HFF-Myc (cell line): ENCODE measurements at regions not wholly inside any gene's neighbourhood (a gene's known extent, or its start where the extent isn't known, plus 50 kb on each side); places are given as distances from the start of the nearest gene placed in this dataset.
A peak's percentile ranks its signal among the peaks of the same experiment; 100 is the strongest.

ENCODE experiments used
- DNase-seq: peaks from one replicate; pipeline ENCODE4 v3.0.0-alpha.2; 2011; ENCODE audit warnings: low read depth; ENCODE audit errors: extremely low read depth
- H3K4me3 ChIP-seq: replicated peaks from 2 replicates; pipeline ENCODE4 v1.5.1; 2011; ENCODE audit warnings: low read depth, mild to moderate bottlenecking, control low read depth, low read length
- CTCF ChIP-seq: IDR thresholded peaks from 2 replicates; pipeline ENCODE4 v1.5.1; 2012; ENCODE audit warnings: mild to moderate bottlenecking, low read depth, low read length, control low read depth; ENCODE audit errors: missing control alignments

- no peak for DNase-seq
- no peak for TF ChIP-seq CTCF
- H3K4me3 ChIP-seq, result no peak overlapping the region
These were observed 104.8 kb downstream of the POSTN start for GRCh38 chr13:37493775-37494174.

- TF ChIP-seq CTCF, result no peak
- DNase-seq, result peak; percentile 61
- H3K4me3 ChIP-seq, result no peak overlapping the region
These were observed 105.6 kb downstream of the POSTN start for GRCh38 chr13:37492741-37493514.

GRCh38 chr13:37492075-37492474 is 106.5 kb downstream of the POSTN start:
- no peak for TF ChIP-seq CTCF
- DNase-seq, result no peak
- no peak overlapping the region for H3K4me3 ChIP-seq

- DNase-seq, result no peak
- no peak overlapping the region for H3K4me3 ChIP-seq
- TF ChIP-seq CTCF, result no peak
These were observed 106.9 kb downstream of the POSTN start for GRCh38 chr13:37491661-37492060.

- H3K4me3 ChIP-seq, result no peak overlapping the region
- no peak for DNase-seq
- no peak for TF ChIP-seq CTCF
These were observed 108.3 kb downstream of the POSTN start for GRCh38 chr13:37490176-37490779.

- no peak for DNase-seq
- no peak overlapping the region for H3K4me3 ChIP-seq
- TF ChIP-seq CTCF, result no peak
These were observed 109.8 kb downstream of the POSTN start for GRCh38 chr13:37488726-37489125.
